DMS53 treated with DMSO at 0.1 percent for 48 hours (cell line): ENCODE measurements at regions not wholly inside any gene's neighbourhood (a gene's known extent, or its start where the extent isn't known, plus 50 kb on each side); places are given as distances from the start of the nearest gene placed in this dataset.

ENCODE experiments used
- DNase-seq: peaks from one replicate; lab custom pipeline; 2025; ENCODE audit not compliant: unreplicated experiment; lab: John Stamatoyannopoulos, UW

DNA sequence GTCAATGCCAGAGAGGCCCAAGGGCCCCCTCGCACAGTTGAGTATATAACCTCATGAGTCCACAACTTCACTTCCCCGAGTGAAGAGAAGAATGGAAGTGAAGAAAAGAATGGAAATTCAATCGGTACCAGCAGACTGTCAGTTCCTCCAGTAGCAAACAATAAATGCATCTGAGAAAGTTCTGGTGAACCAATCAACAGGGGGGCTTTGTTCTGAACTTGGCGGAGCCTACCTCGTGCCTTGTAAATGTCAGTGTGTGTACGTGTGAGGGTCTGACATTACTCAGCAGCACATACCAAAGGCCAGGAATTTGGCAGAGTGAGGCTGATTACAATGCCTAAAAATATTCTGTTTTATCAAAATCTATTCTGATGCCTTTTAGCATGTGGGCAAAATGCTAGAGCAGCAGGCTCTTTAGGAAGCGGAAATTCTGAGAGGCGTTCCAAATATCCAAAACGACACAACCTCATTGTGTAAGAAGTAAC is 238.5 kb downstream of the LTN1 start:
- no peak for DNase-seq

DNA sequence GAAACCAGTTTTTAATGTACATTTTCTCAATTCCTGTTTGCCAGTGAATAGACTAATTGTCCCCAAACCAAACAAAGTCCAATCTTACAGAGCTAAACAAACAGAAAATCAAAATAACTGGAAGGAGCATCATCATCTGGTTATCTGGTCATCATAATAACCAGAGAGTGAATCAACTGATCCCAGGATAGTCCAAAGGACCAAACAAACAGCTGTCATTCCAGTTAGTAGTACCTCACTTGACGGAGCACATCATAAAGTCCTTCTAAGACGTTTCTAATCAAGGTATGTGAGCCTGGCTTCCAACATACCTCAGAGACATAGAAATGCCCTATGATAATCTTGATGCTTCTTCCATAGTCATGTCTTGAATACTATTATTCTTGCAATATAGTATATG is 240.5 kb downstream of the LTN1 start:
- DNase-seq = no peak

DNA sequence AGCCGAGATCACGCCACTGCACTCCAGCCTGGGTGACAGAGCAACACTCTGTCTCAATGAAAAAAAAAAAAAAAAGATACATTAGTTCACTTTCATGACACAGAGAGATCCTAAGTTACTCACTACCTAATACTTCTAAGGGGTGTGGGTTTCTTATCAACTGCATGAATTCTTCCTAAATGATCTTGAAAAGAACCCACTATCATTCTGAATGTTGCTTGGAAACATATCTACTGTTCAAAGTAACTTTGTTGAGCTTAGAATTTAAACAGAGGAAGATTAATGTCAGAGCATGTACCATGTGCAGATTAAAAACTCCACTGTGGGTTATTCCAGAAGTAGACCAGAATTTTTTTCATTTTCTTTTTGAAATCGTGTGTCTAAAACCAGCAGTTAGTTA is 241.5 kb downstream of the LTN1 start:
- DNase-seq = no peak

DNA sequence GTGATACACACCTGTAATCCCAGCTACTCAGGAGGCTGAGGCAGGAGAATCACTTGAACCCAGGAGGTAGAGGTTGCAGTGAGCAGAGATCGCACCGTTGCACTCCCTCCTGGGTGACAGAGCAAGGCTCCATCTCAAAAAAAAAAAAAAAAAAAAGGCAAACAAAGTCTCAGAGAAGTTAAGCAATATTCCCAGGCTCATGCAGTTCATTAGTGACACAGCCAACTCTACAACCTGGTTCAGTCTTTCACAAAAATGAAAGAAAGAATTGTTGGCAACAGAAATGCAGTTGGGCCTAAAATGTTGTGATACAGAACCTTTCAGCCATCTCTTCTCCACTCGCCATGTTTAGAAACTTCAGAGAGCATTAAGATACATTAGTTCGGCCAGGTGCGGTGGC is 242.1 kb downstream of the LTN1 start:
- no peak for DNase-seq

DNA sequence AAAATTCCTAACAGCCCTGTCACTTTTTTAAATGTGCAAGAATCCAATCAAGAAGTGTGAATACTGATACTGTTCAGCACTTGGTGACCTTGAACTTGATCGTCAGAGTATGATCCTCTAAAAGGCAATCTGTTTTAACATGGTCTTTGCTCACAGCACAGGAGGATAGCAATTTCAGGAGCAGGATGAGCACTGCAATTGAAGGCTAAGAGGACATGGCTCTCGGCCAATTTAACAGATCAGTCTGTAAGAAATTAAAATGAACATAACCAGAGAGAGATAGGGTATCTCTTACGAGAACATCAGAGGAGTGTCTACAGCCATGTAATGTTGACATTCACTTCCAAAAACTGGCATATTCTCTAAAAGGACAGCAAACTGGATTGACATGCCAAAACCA is 243.1 kb downstream of the LTN1 start:
- no peak for DNase-seq

DNA sequence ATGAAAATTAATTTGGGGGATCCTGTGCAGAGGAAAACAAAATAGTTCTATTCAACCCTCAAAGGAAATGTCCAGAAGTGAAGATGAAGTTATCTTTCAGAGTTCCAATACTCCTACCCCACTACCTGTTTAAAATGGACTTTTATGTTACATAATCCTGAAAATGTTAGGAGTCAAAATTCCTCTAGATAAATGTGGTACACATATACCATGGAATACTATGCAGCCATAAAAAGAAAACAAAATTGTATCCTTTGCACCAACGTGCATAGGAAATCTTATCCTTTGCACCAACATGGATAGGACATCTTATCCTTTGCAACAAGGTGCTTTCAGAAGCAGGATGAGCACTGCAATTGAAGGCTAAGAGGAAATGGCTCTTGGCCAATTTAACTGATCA is 245.2 kb downstream of the LTN1 start:
- no peak for DNase-seq

DNA sequence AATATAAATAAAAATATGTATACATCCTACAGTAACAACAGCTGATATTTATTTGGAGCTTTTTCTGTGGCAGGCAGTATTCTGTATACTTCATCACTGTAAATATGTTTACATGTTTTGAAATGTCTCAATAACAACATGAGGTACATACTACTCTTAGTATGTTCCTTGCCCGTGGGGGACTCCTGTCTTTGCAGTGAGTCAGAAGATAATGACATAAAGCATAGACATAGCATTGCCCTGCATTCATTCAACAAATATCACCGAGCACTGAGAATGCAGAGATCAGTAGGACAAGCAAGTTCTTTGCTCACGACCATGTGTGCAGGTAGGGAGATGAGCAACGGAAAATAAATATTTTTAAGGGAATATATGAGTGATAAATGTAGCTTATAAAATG is 246.5 kb downstream of the LTN1 start:
- DNase-seq = no peak

DNA sequence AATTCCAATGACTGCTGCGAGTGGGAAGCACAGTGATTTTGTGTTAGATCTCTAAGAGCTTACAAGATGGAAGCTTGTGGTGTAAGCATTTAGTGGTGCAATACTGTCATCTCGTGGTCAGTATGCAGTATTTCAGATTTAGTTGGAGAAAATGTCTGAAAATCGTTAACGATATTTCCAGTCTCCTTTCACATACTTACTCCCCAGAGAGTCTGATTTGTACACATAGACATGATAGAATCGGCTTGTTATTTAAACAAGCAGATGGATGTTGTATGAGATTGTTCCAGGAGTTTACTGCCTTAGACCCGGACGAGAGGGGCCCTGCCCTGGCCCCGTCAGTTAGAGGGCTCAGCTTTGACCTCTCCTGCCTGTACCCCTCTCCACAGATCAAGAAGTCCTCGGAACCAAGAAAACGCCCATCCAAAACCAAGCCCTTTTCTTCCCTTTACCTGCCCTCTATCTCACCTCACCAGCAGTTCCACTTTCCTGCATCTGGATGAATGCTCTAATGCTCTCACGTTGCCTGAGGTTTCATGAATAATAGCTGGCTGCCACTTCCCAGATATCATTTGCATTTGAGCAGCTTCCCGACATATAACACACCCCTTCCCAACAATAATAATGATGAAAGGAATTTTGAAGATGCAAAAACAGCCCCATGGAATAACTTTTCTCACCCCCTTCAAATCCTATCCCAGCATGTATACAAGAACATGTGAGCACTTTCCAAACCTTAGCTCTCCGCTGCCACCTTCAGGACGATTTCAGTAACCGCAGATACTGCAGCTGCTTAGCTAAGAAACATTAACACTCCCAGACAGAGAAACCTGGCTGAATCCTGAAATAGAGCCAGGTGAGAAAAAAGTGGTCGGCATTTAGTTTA is 247.3 kb downstream of the LTN1 start:
- peak; percentile 74 for DNase-seq

DNA sequence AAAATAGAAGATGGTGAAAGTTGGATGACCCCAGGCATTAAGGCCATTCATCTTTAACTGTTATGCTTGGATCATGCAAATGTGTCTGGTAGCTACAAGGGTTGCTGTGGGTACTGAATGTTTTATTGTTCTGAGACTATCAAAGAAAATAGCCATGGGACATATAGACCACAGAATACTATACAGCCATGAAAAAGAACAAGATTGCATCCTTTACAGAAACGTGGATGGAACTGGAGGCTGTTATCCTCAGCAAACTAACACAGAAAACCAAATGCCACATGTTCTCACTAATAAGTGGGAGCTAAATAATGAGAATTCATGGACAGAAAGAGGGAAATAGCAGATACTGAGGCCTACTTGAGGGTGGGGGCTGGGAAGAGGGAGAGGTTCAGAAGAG is 249.0 kb downstream of the LTN1 start:
- no peak for DNase-seq

DNA sequence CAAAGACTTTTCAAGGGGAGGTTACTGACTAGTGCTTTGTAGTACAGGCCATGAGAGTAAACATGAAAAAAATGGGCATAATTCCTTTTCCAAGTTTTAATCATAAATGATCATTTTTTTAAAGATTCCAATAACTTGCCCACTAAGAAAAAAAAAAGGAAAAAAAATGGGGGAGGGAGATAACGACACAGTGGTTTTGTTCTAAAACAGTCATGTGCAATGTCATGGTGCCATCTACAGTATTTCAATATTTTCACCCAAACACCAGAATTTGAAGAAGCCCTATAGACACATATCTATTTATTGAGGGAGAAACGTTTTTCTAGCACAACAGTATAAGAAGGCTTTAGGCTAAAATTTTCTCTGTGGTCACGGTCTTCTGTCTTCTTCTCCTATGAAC is 250.2 kb downstream of the LTN1 start:
- no peak for DNase-seq

DNA sequence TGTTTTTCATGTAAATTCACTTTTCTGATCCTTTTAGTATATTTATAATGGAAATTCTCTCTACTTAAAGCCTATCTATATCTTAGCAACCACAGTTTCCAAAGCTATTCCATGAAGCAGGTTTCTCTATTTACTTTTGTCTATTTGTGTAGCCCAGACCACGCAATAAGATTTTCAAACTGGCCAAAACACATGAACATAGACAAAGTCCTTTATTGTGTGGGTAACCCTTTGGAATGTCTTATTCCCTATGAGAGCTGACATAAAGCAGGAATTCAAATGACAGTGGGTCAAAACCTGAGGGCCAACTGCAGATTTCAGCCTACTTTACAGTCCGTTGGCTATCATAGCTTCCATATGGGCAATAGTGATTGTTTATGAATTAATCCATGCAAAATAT is 252.6 kb downstream of the LTN1 start:
- DNase-seq = no peak

DNA sequence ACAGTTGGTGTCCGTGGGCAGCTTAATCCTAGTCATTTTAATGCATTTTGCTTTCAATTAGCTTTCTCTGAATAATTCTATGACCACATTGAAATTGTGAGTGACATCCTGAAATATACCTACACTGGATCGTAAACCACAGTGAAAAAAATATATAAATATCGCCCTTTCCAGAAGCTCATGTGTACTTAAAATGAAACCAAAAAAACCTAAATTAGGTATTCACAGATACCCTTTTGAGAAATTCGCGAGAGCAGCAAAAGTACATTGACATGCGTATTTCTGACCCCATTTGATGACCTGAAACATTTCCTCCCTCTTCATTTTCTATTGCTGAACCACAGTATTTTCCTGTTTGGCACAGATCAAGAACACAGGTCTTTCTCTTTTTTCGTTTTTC is 253.8 kb downstream of the LTN1 start:
- DNase-seq = no peak

DNA sequence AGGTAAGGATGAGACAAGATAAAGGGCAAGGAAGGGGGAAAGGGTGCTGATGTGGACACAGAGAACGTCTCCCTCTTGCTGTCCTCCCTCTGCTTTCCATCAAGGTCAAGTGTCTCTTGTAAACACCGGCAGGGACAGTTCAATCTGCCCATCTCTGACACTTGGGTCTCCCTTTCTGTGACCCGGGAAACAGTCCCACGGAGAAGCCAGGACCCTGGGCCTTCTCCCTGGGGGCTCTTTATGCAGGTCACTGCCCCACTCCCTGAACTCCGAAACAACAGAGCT is 254.3 kb downstream of the LTN1 start:
- no peak for DNase-seq

DNA sequence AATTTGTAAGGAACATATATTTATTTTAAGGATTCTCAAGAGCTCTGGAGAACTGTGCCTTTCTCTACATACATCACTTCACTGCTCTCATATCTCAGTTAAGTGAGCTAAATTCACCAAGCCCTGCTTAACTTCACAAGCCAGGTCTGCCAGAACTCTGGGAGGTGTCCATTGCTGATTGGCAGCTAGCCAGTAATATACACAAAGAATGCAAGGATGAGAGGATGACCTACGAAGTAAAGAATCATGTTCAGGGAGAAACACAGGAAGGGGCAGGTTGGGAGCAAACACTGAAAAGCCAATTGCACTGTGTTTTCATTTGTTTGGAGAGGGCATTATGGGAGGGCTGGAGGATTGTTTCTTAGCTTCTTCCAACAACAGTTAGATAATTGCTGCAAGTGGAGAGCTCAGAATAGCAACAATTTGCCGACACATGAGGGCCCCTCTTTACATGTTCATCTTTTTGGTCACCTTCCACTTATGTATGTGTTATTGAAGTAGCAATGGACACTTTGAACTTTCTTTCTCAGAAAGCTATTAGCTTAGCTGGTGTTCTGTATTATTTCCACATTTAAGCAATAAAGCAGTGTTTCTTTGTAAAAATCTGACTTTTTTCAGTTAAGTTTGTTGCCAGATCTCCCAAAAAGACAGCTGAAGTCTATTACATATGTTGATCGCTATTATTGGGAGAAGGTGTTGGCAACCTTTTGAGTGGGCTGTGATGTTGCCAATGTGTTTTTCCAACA is 254.8 kb downstream of the LTN1 start:
- peak; percentile 39 for DNase-seq

DNA sequence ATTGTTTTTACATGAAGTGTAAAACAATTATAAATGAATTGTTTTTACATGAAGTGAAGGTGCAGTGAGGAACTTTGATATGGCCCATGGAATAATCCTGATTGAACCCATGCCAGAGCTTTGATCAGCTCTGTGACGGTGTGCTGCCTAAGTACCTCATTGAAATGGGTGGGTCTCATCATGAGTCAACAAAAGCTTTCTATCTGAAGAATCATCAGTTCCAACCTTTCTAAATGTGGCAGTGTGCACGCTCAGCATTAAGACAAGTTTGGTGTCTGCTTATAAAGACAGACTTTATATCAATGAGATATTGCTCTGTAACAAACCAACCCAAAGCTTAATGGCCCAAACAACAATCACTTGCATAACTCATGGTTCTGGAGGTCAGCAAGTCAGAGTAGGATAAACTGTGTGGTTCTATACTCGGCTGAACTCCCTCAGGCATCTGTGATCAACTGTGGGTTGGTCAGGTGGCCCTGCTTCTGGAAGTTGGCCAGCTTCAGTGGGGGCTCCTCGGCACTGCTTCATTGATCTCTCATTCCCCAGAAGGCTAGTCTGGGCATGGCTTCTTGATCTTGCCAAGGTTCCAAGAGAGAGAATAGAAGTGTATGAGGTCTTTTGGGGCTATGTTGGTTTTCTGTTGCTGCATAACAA is 258.0 kb downstream of the LTN1 start:
- DNase-seq = no peak

DNA sequence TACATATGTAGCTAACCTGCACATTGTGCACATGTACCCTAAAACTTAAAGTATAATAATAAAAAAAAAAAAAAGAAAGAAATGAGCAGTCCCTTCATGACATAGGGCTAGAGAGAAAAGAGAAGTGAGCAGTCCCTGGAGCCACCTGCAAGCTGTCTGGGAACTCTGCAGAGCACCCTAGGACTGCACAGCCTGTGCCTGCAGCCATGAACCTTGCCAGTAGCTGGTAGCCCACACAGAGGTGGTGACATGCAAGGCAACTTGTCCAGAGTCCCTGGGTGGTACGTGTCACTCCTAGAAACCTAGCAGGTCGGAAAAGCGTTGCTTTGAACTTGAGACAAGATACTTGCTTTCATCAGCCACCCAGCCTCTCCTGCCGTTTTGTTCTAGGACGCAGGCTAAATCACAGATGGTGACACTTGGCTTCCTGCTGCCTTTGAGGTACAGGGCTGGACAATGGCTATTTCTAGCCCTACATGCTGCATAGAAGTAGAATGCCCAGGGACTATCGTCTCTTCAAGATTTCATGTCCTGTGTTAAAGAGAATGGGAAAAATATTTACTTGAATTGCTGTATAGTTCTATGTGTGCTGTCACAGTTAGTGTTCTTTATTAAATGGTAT is 260.9 kb downstream of the LTN1 start:
- no peak for DNase-seq

DNA sequence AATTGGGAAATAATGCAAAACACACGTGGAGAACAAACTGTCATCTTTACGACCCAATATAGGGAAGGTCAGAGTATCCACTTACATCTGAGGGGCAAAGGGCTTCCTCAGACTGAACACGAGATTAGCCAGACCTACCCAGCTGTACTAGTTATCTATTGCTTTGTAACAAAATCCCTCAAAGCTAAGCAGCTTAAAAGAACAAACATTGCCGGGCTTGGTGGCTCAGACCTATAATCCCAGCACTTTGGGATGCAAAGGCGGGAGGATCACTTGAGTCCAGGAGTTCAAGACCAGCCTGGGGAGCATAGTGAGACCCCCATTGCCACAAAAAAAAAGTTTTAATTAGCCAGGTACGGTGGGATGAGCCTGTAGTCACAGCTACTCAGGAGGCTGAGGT is 262.8 kb downstream of the LTN1 start:
- DNase-seq = no peak

DNA sequence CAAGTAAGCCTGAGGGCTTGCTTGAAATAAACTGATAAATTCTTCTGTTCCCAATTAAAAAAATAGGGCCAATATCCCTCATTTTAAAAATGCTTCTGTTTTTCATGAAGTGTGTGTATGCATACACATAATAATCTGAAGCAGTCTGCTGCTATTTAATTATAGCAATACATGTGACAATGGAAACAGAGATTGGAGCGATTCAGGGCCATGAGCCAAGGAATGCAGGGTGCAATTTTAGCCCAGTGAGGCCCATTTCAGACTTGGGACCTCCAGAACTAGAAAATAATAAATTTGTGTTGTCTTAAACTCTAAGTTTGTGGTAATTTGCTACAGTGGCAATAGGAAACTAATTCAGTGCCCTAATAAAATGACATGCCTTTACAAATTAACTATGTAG is 264.9 kb downstream of the LTN1 start:
- no peak for DNase-seq

DNA sequence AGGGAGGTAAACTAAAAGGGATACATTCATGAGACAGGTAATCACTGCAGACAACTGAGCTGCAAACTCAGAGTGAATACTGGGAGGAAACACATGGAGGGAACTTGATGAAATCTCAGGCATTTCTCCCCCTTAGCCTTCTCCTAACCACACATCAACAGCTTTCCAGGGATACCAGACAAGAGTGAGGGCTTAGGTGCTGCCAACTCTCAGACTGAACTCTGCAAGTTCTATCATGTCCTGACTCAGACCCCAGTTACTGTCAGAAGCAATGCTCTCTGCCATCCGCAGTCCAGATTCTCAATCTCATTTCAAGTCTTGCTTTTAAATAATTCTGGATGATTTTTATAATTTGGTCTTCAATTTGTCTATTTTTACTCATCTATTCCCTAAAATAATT is 267.3 kb downstream of the LTN1 start:
- DNase-seq = no peak

DNA sequence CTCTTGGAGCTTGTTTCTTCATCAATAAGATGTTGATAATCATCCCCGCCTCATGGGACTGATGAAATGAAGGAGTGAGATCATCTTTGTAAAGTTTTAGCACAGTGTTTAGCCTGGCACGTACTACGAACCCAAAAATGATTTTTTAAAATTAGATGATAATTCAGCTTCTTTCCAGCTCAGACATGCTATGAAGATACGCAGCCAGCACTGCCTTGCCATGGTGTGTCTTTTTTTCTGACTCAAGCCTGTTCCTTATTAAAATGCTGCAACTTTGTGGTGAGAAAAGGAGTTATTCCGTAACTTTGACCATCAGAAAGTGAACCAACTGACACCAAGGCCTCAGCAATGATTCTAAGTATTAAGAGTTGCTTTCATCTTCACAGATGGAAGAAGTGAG is 269.0 kb downstream of the LTN1 start:
- no peak for DNase-seq

DNA sequence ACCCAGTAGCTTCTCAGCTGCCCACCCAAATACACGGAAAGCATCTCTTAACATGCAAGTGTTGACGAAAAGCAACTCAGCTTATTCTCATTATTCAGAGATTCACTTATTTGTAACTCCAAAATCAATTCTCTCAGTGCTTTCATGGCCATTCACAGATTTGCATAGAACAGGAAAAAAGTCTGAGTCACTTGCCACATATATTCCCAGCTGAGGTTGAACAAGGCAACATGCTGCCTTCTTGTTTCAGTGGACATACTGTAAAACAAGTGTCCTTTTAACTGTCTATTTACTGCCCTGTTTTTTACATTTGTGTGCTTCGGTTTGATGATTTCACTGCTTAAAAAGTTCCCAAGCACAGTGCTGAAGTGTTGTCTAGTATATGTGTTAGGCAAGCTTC is 273.0 kb downstream of the LTN1 start:
- DNase-seq = no peak
